ENCODE measurements at regions not wholly inside any gene's neighbourhood (a gene's known extent, or its start where the extent isn't known, plus 50 kb on each side); places are given as distances from the start of the nearest gene placed in this dataset.
"Not testable (repeated sequence)": the region's sequence is repeated elsewhere in the genome, so short reads cannot be mapped to it uniquely, and the experiment has no call there.

GRCh38 chrX:120749141-120749846 is 119.4 kb upstream of the C1GALT1C1 start:
- Mint-ChIP-seq H3K36me3 (ENCODE audit: insufficient read depth) (no peaks in the 10 kb centered on the region), H3K4me1 (no peaks in the 10 kb centered on the region), H3K4me3 (no peak overlapping the region), H3K27me3 (peaks cover 22% of the 10 kb centered on the region), H3K27ac (ENCODE audit: low read depth) (no peak overlapping the region), H3K9me3 (no peaks in the 10 kb centered on the region)
- DNase-seq (ENCODE audit: low spot score in 2 of 2) (no peak), ATAC-seq (replicated peaks; ENCODE audit: extremely low read depth, poor library complexity, severe bottlenecking) (no peak)

- Mint-ChIP-seq H3K36me3 (ENCODE audit: insufficient read depth) (peaks cover 2% of the 10 kb centered on the region), H3K27ac (ENCODE audit: low read depth) (no peak overlapping the region), H3K4me1 (no peaks in the 10 kb centered on the region), H3K9me3 (no peaks in the 10 kb centered on the region), H3K4me3 (no peak overlapping the region), H3K27me3 (peaks cover 26% of the 10 kb centered on the region)
- no peak for DNase-seq (ENCODE audit: low spot score in 2 of 2)
- no peak for ATAC-seq (replicated peaks; ENCODE audit: extremely low read depth, poor library complexity, severe bottlenecking)
Observed at GRCh38 chrX:120746153-120746552, 116.3 kb upstream of the C1GALT1C1 start.

- ATAC-seq (replicated peaks; ENCODE audit: extremely low read depth, poor library complexity, severe bottlenecking) (no peak), DNase-seq (ENCODE audit: low spot score in 2 of 2) (no peak)
- no peak overlapping the region for H3K4me3 Mint-ChIP-seq
- no peaks in the 10 kb centered on the region for H3K9me3 Mint-ChIP-seq
- H3K27ac Mint-ChIP-seq (ENCODE audit: low read depth), result no peak overlapping the region
- H3K36me3 Mint-ChIP-seq (ENCODE audit: insufficient read depth), result peaks cover 2% of the 10 kb centered on the region
- H3K4me1 Mint-ChIP-seq, result no peaks in the 10 kb centered on the region
- H3K27me3 Mint-ChIP-seq, result peaks cover 26% of the 10 kb centered on the region
Observed at GRCh38 chrX:120742946-120743665, 113.3 kb upstream of the C1GALT1C1 start.

GRCh38 chrX:120741452-120741851 is 111.6 kb upstream of the C1GALT1C1 start:
- DNase-seq (ENCODE audit: low spot score in 2 of 2) (no peak), ATAC-seq (replicated peaks; ENCODE audit: extremely low read depth, poor library complexity, severe bottlenecking) (no peak)
- Mint-ChIP-seq H3K9me3 (no peaks in the 10 kb centered on the region), H3K27me3 (peaks cover 22% of the 10 kb centered on the region), H3K36me3 (ENCODE audit: insufficient read depth) (peaks cover 2% of the 10 kb centered on the region), H3K4me3 (no peak overlapping the region), H3K27ac (ENCODE audit: low read depth) (no peak overlapping the region), H3K4me1 (no peaks in the 10 kb centered on the region)

GRCh38 chrX:120740072-120740471 is 110.2 kb upstream of the C1GALT1C1 start:
- Mint-ChIP-seq H3K9me3 (no peaks in the 10 kb centered on the region), H3K4me3 (no peak overlapping the region), H3K36me3 (ENCODE audit: insufficient read depth) (peaks cover 2% of the 10 kb centered on the region), H3K27me3 (peaks cover 11% of the 10 kb centered on the region), H3K27ac (ENCODE audit: low read depth) (no peak overlapping the region), H3K4me1 (no peaks in the 10 kb centered on the region)
- no peak for DNase-seq (ENCODE audit: low spot score in 2 of 2)
- no peak for ATAC-seq (replicated peaks; ENCODE audit: extremely low read depth, poor library complexity, severe bottlenecking)

- no peak overlapping the region for H3K4me3 Mint-ChIP-seq
- H3K4me1 Mint-ChIP-seq, result no peaks in the 10 kb centered on the region
- H3K27ac Mint-ChIP-seq (ENCODE audit: low read depth), result no peak overlapping the region
Observed at GRCh38 chrX:120739300-120739699, 109.4 kb upstream of the C1GALT1C1 start.

GRCh38 chrX:120736989-120737388 is 107.1 kb upstream of the C1GALT1C1 start:
- no peaks in the 10 kb centered on the region for H3K4me1 Mint-ChIP-seq
- no peak for DNase-seq (ENCODE audit: low spot score in 2 of 2)
- H3K27ac Mint-ChIP-seq (ENCODE audit: low read depth), result no peak overlapping the region
- H3K4me3 Mint-ChIP-seq, result no peak overlapping the region
- no peaks in the 10 kb centered on the region for H3K27me3 Mint-ChIP-seq
- no peaks in the 10 kb centered on the region for H3K36me3 Mint-ChIP-seq (ENCODE audit: insufficient read depth)
- ATAC-seq (replicated peaks; ENCODE audit: extremely low read depth, poor library complexity, severe bottlenecking), result no peak
- no peaks in the 10 kb centered on the region for H3K9me3 Mint-ChIP-seq

More at GRCh38 chrX:120739300-120739699, 109.4 kb upstream of the C1GALT1C1 start:
- H3K27me3 Mint-ChIP-seq, result peaks cover 4% of the 10 kb centered on the region
- ATAC-seq (replicated peaks; ENCODE audit: extremely low read depth, poor library complexity, severe bottlenecking) (no peak), DNase-seq (ENCODE audit: low spot score in 2 of 2) (no peak)
- no peaks in the 10 kb centered on the region for H3K9me3 Mint-ChIP-seq
- peaks cover 2% of the 10 kb centered on the region for H3K36me3 Mint-ChIP-seq (ENCODE audit: insufficient read depth)

GRCh38 chrX:120735966-120736365 is 106.1 kb upstream of the C1GALT1C1 start:
- Mint-ChIP-seq H3K27ac (ENCODE audit: low read depth) (no peak overlapping the region), H3K9me3 (no peaks in the 10 kb centered on the region), H3K36me3 (ENCODE audit: insufficient read depth) (no peaks in the 10 kb centered on the region), H3K4me1 (no peaks in the 10 kb centered on the region), H3K27me3 (no peaks in the 10 kb centered on the region), H3K4me3 (no peak overlapping the region)
- ATAC-seq (replicated peaks; ENCODE audit: extremely low read depth, poor library complexity, severe bottlenecking), result no peak
- DNase-seq (ENCODE audit: low spot score in 2 of 2), result no peak

GRCh38 chrX:120732879-120733278 is 103.0 kb upstream of the C1GALT1C1 start:
- Mint-ChIP-seq H3K27ac (ENCODE audit: low read depth) (no peak overlapping the region), H3K4me3 (no peak overlapping the region), H3K27me3 (no peaks in the 10 kb centered on the region), H3K36me3 (ENCODE audit: insufficient read depth) (no peaks in the 10 kb centered on the region), H3K9me3 (no peaks in the 10 kb centered on the region), H3K4me1 (no peaks in the 10 kb centered on the region)
- ATAC-seq (replicated peaks; ENCODE audit: extremely low read depth, poor library complexity, severe bottlenecking), result no peak
- DNase-seq (ENCODE audit: low spot score in 2 of 2), result no peak

GRCh38 chrX:120732461-120732860 is 102.6 kb upstream of the C1GALT1C1 start:
- no peak for ATAC-seq (replicated peaks; ENCODE audit: extremely low read depth, poor library complexity, severe bottlenecking)
- no peaks in the 10 kb centered on the region for H3K27me3 Mint-ChIP-seq
- H3K36me3 Mint-ChIP-seq (ENCODE audit: insufficient read depth), result no peaks in the 10 kb centered on the region
- DNase-seq (ENCODE audit: low spot score in 2 of 2), result no peak
- H3K27ac Mint-ChIP-seq (ENCODE audit: low read depth), result no peak overlapping the region
- H3K4me3 Mint-ChIP-seq, result no peak overlapping the region
- H3K4me1 Mint-ChIP-seq, result no peaks in the 10 kb centered on the region
- no peaks in the 10 kb centered on the region for H3K9me3 Mint-ChIP-seq

GRCh38 chrX:120731386-120731785 is 101.5 kb upstream of the C1GALT1C1 start:
- no peaks in the 10 kb centered on the region for H3K9me3 Mint-ChIP-seq
- H3K27ac Mint-ChIP-seq (ENCODE audit: low read depth), result no peak overlapping the region
- H3K4me3 Mint-ChIP-seq, result no peak overlapping the region
- no peaks in the 10 kb centered on the region for H3K27me3 Mint-ChIP-seq
- no peaks in the 10 kb centered on the region for H3K36me3 Mint-ChIP-seq (ENCODE audit: insufficient read depth)
- DNase-seq (ENCODE audit: low spot score in 2 of 2), result no peak
- ATAC-seq (replicated peaks; ENCODE audit: extremely low read depth, poor library complexity, severe bottlenecking), result no peak
- no peaks in the 10 kb centered on the region for H3K4me1 Mint-ChIP-seq

GRCh38 chrX:120729506-120730255 is 99.8 kb upstream of the C1GALT1C1 start:
- H3K27me3 Mint-ChIP-seq; H3K27ac Mint-ChIP-seq (ENCODE audit: low read depth); H3K36me3 Mint-ChIP-seq (ENCODE audit: insufficient read depth); H3K9me3 Mint-ChIP-seq; ATAC-seq (replicated peaks; ENCODE audit: extremely low read depth, poor library complexity, severe bottlenecking); H3K4me3 Mint-ChIP-seq; DNase-seq (ENCODE audit: low spot score in 2 of 2); H3K4me1 Mint-ChIP-seq: not testable (repeated sequence)

- H3K9me3 Mint-ChIP-seq, result no peaks in the 10 kb centered on the region
- peaks cover 1% of the 10 kb centered on the region for H3K36me3 Mint-ChIP-seq (ENCODE audit: insufficient read depth)
- no peak overlapping the region for H3K27ac Mint-ChIP-seq (ENCODE audit: low read depth)
- DNase-seq (ENCODE audit: low spot score in 2 of 2), result no peak
- no peaks in the 10 kb centered on the region for H3K27me3 Mint-ChIP-seq
- no peak overlapping the region for H3K4me3 Mint-ChIP-seq
- H3K4me1 Mint-ChIP-seq, result no peaks in the 10 kb centered on the region
- ATAC-seq (replicated peaks; ENCODE audit: extremely low read depth, poor library complexity, severe bottlenecking), result no peak
Observed at GRCh38 chrX:120727911-120728310, 98.1 kb upstream of the C1GALT1C1 start.

Measured in central memory CD8-positive, alpha-beta T cell (primary cell).